ENCODE measurements at regions not wholly inside any gene's neighbourhood (a gene's known extent, or its start where the extent isn't known, plus 50 kb on each side); places are given as distances from the start of the nearest gene placed in this dataset.

GRCh38 chr12:61290473-61290872, 969.7 kb upstream of the USP15 start:
- no peak for TF ChIP-seq POLR2A (IDR thresholded peaks at IDR 0.05)
- no peak for TF ChIP-seq CTCF (IDR thresholded peaks at IDR 0.05)

Measured in prostate gland (tissue), 2 donors.